Endothelial cell of umbilical vein (primary cell): ENCODE measurements at regions not wholly inside any gene's neighbourhood (a gene's known extent, or its start where the extent isn't known, plus 50 kb on each side); places are given as distances from the start of the nearest gene placed in this dataset.

ENCODE experiments used
- BruUV-seq: library from RNA; stranded (reverse); fragments of 400-500 nt; replicated peaks from 2 replicates; lab custom pipeline; 2021; lab: Mats Ljungman, UMichigan
- CTCF ChIA-PET: fragments of 300-600, 350-600 bp; sonication (Branson Sonifier 250); formaldehyde crosslinking; loops from one replicate; lab custom pipeline; 2021; ENCODE audit warnings: antibody characterized with exemption, inconsistent platforms; lab: Charles Lee
- POLR2A ChIA-PET: fragments of 300-600, 350-600 bp; sonication (Branson Sonifier 250); formaldehyde crosslinking; loops from one replicate; lab custom pipeline; 2021; ENCODE audit warnings: antibody characterized with exemption, inconsistent platforms; lab: Charles Lee
- DNase-seq: peaks from one replicate; pipeline ENCODE4 v3.0.0-alpha.2; 2011; ENCODE audit warnings: low read depth, low spot score
- FAIRE-seq: peaks from 2 replicates; lab custom pipeline; 2011; peaks lifted over from hg19 to GRCh38; lab: Jason Lieb, UNC
- H2AFZ ChIP-seq: 2 replicates; pipeline ENCODE4 v1.6.0; 2012; ENCODE audit warnings: low read depth, low read length, control low read depth, inconsistent platforms
- H3K27ac ChIP-seq: 2 replicates; pipeline ENCODE4 v1.5.1; 2011; ENCODE audit warnings: low read depth, mild to moderate bottlenecking, control low read depth, low read length, moderate library complexity; ENCODE audit not compliant: insufficient read depth
- H3K27me3 ChIP-seq, 2 experiments: 2 replicates each; pipeline versions ENCODE4 v1.6.0 to v1.6.1; 2011; ENCODE audit warnings: low read length in 2 of 2, mixed read lengths in 1 of 2; ENCODE audit not compliant: control insufficient read depth in 2 of 2, insufficient read depth in 2 of 2
- H3K36me3 ChIP-seq, 2 experiments: 2 replicates in 1 of 2; 3 replicates in 1 of 2; pipeline ENCODE4 v1.5.1; 2011; ENCODE audit warnings: low read length in 2 of 2, mild to moderate bottlenecking in 1 of 2, moderate library complexity in 1 of 2; ENCODE audit not compliant: control insufficient read depth in 2 of 2, insufficient read depth in 2 of 2; ENCODE audit errors: extremely low read depth in 1 of 2
- H3K4me1 ChIP-seq: 3 replicates; pipeline ENCODE4 v1.5.1; 2011; ENCODE audit warnings: mild to moderate bottlenecking, low read length; ENCODE audit not compliant: control insufficient read depth, insufficient read depth; ENCODE audit errors: extremely low read depth
- H3K4me2 ChIP-seq: 2 replicates; pipeline ENCODE4 v1.6.1; 2011; ENCODE audit warnings: low read length, control low read depth, mixed read lengths; ENCODE audit not compliant: insufficient read depth
- H3K4me3 ChIP-seq, 3 experiments: fragments of 200-600 bp in 1 of 3; sonication (generic), shearing (Covaris generic) in 1 of 3; replicated peaks in 1 of 3; 2 replicates each; pipeline ENCODE4 v1.5.1; 2011 to 2016; ENCODE audit warnings: control low read depth in 3 of 3, low read length in 3 of 3, mild to moderate bottlenecking in 2 of 3, inconsistent platforms in 1 of 3, low read depth in 1 of 3, moderate library complexity in 1 of 3; ENCODE audit not compliant: insufficient read depth in 1 of 3
- H3K79me2 ChIP-seq: 2 replicates; pipeline ENCODE4 v1.6.0; 2012; ENCODE audit warnings: low read length, inconsistent platforms; ENCODE audit not compliant: control insufficient read depth, insufficient read depth
- H3K9ac ChIP-seq: replicated peaks from 2 replicates; pipeline ENCODE3; 2011; ENCODE audit warnings: low read length, control low read depth; ENCODE audit not compliant: insufficient read depth; ENCODE audit errors: extremely low read depth
- H3K9me1 ChIP-seq: replicated peaks from 3 replicates; pipeline ENCODE4 v1.6.0; 2011; ENCODE audit warnings: mild to moderate bottlenecking, low read length; ENCODE audit not compliant: control insufficient read depth, insufficient read depth; ENCODE audit errors: extremely low read depth
- H3K9me3 ChIP-seq: replicated peaks from 2 replicates; pipeline ENCODE4 v1.5.1; 2012; ENCODE audit warnings: low read length, inconsistent platforms; ENCODE audit not compliant: control insufficient read depth, insufficient read depth
- H4K20me1 ChIP-seq: replicated peaks from 2 replicates; pipeline ENCODE3; 2011; ENCODE audit warnings: mild to moderate bottlenecking, low read length; ENCODE audit not compliant: control insufficient read depth, insufficient read depth; ENCODE audit errors: extremely low read depth
- CTCF ChIP-seq, 2 donors: IDR thresholded peaks; 1 replicate in 1 of 2; 2 replicates in 1 of 2; pipeline ENCODE4 v1.5.1; 2011; ENCODE audit warnings: low read length in 2 of 2, mild to moderate bottlenecking in 2 of 2, moderate library complexity in 2 of 2, control low read depth in 1 of 2, inconsistent platforms in 1 of 2, low read depth in 1 of 2; ENCODE audit not compliant: insufficient read depth in 1 of 2; ENCODE audit errors: extremely low read depth in 1 of 2
- EZH2 ChIP-seq: IDR thresholded peaks from 2 replicates; pipeline ENCODE4 v1.6.1; 2012; ENCODE audit warnings: borderline replicate concordance, low read depth, mild to moderate bottlenecking, moderate library complexity, low read length, inconsistent platforms; ENCODE audit not compliant: severe bottlenecking
- FOS ChIP-seq: IDR thresholded peaks from 2 replicates; pipeline ENCODE4 v1.6.1; 2011; ENCODE audit warnings: mild to moderate bottlenecking, low read length, moderate library complexity, borderline replicate concordance; ENCODE audit not compliant: insufficient read depth
- GATA2 ChIP-seq: IDR thresholded peaks from 2 replicates; pipeline ENCODE4 v1.7.0; 2011; ENCODE audit warnings: low read depth, mild to moderate bottlenecking, moderate library complexity, mixed read lengths, low read length; ENCODE audit not compliant: insufficient read length, insufficient read depth
- JUN ChIP-seq: IDR thresholded peaks from 2 replicates; pipeline ENCODE4 v1.6.1; 2011; ENCODE audit warnings: borderline replicate concordance, low read depth; ENCODE audit not compliant: insufficient read length, insufficient read depth
- MAX ChIP-seq: IDR thresholded peaks from 2 replicates; pipeline ENCODE4 v1.6.1; 2011; ENCODE audit not compliant: insufficient read depth, insufficient read length
- MYC ChIP-seq: IDR thresholded peaks from one replicate; pipeline ENCODE4 v1.6.1; 2011; ENCODE audit warnings: mild to moderate bottlenecking, low read depth, low read length
- POLR2A ChIP-seq: IDR thresholded peaks from 2 replicates; pipeline ENCODE4 v1.6.1; 2012; ENCODE audit warnings: low read depth, mild to moderate bottlenecking, control low read depth, low read length
- POLR2AphosphoS5 ChIP-seq: IDR thresholded peaks from 2 replicates; pipeline ENCODE4 v1.6.1; 2012; ENCODE audit warnings: low read depth, mild to moderate bottlenecking, control low read depth, low read length, moderate library complexity; ENCODE audit not compliant: insufficient read depth
- dilution Hi-C: fragments of 300-500 bp; cut with MboI; formaldehyde crosslinking; loops from one replicate; pipeline ENCODE4 v1.15.0; 2019; ENCODE audit warnings: low sequenced_read_pairs; ENCODE audit not compliant: extremely low pct_ligation_motif_present
- intact Hi-C: fragments of 100-400 bp; cut with micrococcal nuclease; formaldehyde crosslinking; loops from one replicate; pipeline ENCODE4 v1.10.0; 2022

GRCh38 chr7:116445447-116446211, 53.9 kb upstream of the CAV2 start:
- Histone ChIP-seq H2AFZ (no peak overlapping the region), H3K9me1 (no peaks in the 10 kb centered on the region), H3K36me3 (no peaks in the 10 kb centered on the region), H3K9me3 (no peaks in the 10 kb centered on the region), H3K27me3 (no peaks in the 10 kb centered on the region), H3K79me2 (no peaks in the 10 kb centered on the region), H3K4me3 (no peak overlapping the region), H4K20me1 (no peaks in the 10 kb centered on the region), H3K4me1 (peaks cover 35% of the 10 kb centered on the region), H3K27ac (no peak overlapping the region), H3K9ac (no peak overlapping the region), H3K4me2 (no peak overlapping the region)
- dilution Hi-C loops (no loop called here), intact Hi-C loops (no loop called here)
- FAIRE-seq (no peak), DNase-seq (no peak)
- CTCF ChIA-PET: no interaction called here
- BruUV-seq: no TSS peak
- POLR2A ChIA-PET: no interaction called here
- TF ChIP-seq GATA2 (no peak), FOS (no peak), POLR2AphosphoS5 (no peak), POLR2A (no peak), MYC (no peak), MAX (no peak), EZH2 (no peak), JUN (no peak), CTCF (IDR thresholded peaks at IDR 0.05; ENCODE audit: extremely low read depth in 1 of 2, insufficient read depth in 1 of 2, low read depth in 1 of 2, low read length in 2 of 2) (no peak)
